ENCODE measurements at regions not wholly inside any gene's neighbourhood (a gene's known extent, or its start where the extent isn't known, plus 50 kb on each side); places are given as distances from the start of the nearest gene placed in this dataset.
A peak's percentile ranks its signal among the peaks of the same experiment; 100 is the strongest.
"Not testable (repeated sequence)": the region's sequence is repeated elsewhere in the genome, so short reads cannot be mapped to it uniquely, and the experiment has no call there.

DNA sequence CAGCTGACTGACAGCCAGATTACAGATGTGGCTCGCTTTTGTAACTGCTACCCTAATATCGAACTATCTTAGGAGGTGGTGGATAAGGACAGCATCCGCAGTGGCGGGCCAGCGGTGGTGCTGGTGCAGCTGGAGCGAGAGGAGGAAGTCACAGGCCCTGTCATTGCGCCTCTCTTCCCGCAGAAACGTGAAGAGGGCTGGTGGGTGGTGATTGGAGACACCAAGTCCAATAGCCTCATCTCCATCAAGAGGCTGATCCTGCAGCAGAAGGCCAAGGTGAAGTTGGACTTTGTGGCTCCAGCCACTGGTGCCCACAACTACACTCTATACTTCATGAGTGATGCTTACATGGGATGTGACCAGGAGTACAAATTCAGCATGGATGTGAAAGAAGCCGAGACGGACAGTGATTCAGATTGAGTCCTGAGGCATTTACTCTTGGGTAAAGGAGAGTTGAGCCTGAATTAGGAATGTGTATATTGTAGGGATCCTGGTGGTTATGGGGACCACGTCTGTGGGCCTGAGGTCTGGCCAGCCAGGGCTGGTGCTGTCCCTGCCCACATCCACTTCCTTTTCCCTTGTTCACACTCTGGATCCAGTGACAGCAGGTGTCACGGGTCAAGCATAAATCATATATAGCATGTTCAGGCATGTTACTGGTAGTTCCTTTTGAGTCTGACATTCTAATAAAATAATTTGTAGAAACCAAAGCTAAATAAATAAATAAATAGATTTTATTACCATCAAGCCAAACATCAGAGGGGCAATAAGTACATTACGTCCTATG is 89.0 kb upstream of the SMURF2 start:
- TF ChIP-seq, protein P1, sequence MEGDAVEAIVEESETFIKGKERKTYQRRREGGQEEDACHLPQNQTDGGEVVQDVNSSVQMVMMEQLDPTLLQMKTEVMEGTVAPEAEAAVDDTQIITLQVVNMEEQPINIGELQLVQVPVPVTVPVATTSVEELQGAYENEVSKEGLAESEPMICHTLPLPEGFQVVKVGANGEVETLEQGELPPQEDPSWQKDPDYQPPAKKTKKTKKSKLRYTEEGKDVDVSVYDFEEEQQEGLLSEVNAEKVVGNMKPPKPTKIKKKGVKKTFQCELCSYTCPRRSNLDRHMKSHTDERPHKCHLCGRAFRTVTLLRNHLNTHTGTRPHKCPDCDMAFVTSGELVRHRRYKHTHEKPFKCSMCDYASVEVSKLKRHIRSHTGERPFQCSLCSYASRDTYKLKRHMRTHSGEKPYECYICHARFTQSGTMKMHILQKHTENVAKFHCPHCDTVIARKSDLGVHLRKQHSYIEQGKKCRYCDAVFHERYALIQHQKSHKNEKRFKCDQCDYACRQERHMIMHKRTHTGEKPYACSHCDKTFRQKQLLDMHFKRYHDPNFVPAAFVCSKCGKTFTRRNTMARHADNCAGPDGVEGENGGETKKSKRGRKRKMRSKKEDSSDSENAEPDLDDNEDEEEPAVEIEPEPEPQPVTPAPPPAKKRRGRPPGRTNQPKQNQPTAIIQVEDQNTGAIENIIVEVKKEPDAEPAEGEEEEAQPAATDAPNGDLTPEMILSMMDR (IDR thresholded peaks at IDR 0.05; ENCODE audit: insufficient read depth, low read depth, low read length), result no peak
- CTCF ChIA-PET, result no interaction called here
- H3K27me3 ChIP-seq (ENCODE audit: control insufficient read depth, insufficient read depth, low read length), result no peaks in the 10 kb centered on the region
- no peak for DNase-seq (ENCODE audit: low read depth)
- POLR2A ChIA-PET, result no interaction called here
- H3K4me3 ChIP-seq (ENCODE audit: low read depth, low read length), result no peak overlapping the region
- H3K36me3 ChIP-seq (ENCODE audit: control insufficient read depth, insufficient read depth, low read length), result peaks cover 6% of the 10 kb centered on the region

DNA sequence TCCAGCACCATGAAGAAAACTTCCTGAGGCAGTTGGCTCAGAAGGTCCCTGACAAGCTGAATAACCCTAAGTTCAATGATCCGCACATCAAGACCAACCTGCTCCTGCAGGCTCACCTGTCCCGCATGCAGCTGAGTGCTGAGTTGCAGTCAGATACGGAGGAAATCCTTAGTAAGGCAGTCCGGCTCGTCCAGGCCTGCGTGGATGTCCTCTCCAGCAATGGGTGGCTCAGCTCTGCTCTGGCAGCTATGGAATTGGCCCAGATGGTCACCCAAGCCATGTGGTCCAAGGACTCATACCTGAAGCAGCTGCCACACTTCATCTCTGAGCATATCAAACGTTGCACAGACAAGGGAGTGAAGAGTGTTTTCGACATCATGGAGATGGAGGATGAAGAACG is 88.4 kb upstream of the SMURF2 start:
- ChIA-PET CTCF (no interaction called here), POLR2A (no interaction called here)
- H3K27me3 ChIP-seq (ENCODE audit: control insufficient read depth, insufficient read depth, low read length), result no peaks in the 10 kb centered on the region
- DNase-seq (ENCODE audit: low read depth), result no peak
- H3K36me3 ChIP-seq (ENCODE audit: control insufficient read depth, insufficient read depth, low read length), result peaks cover 6% of the 10 kb centered on the region
- TF ChIP-seq, protein P1 (IDR thresholded peaks at IDR 0.05; ENCODE audit: insufficient read depth, low read depth, low read length), result no peak
- H3K4me3 ChIP-seq (ENCODE audit: low read depth, low read length), result no peak overlapping the region

DNA sequence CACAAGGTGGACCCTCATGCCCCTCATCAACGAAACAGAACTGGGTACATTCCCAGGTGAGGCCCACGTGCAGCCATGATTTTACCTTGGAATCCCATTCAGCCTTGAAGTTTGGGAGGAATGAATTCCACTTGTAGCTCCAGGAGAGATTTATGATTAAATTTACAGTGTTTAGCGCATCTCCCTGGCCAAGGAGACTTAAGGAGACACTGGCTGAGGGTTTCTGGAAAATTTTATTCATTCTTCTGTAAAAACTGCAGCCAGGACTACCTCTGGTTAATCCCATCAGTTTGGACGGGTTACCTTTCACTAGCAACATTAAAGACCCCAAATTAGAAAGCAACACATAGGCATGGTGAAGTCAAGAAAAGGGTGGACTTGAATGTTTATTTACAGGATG is 87.2 kb upstream of the SMURF2 start:
- DNase-seq (ENCODE audit: low read depth), result no peak
- ChIA-PET CTCF (no interaction called here), POLR2A (no interaction called here)

DNA sequence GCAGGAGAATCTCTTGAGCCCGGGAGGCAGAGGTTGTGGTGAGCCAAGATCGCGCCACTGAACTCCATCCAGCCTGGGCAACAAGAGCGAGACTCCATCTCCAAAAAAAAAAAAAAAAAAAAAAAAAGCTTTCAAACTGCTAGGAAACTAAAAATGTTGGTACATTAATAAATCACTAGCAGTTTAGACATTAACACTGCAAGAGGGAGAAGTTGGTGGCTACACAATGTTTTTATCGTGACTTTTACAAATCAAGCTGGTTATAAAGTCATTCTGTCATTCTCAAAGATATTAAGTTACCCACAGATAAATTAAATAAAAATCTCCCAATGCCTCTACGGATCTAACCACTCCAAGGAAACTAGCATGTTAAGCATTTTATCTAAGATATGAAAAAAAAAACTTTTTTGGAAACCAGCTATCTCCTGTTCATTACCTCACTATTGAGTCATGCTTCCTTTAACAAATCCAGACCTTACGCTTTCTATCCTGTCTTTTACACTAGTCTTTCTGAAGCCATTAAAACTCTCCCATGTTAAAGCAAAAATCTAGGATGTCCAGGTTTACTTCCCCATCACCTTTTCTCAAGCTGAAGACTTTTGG is 85.9 kb upstream of the SMURF2 start:
- Histone ChIP-seq H3K27me3 (ENCODE audit: control insufficient read depth, insufficient read depth, low read length) (no peaks in the 10 kb centered on the region), H3K4me3 (ENCODE audit: low read depth, low read length) (no peak overlapping the region), H3K36me3 (ENCODE audit: control insufficient read depth, insufficient read depth, low read length) (peaks cover 6% of the 10 kb centered on the region)
- TF ChIP-seq, protein P1 (IDR thresholded peaks at IDR 0.05; ENCODE audit: insufficient read depth, low read depth, low read length), result no peak
- DNase-seq (ENCODE audit: low read depth), result peak; percentile 21
- ChIA-PET CTCF (interaction anchor here (0.6 to 2.2 kb wide), 7 partner anchors 10 to 212 kb away, joined by 3 to 8 read pairs (median 3); no protein-coding TSS in a partner anchor), POLR2A (interaction anchor here (0.5 kb wide), 1 partner anchor 68 kb away, joined by 13 read pairs; no protein-coding TSS in a partner anchor)

More for the DNA sequence above, 87.2 kb upstream of the SMURF2 start:
- Histone ChIP-seq H3K36me3 (ENCODE audit: control insufficient read depth, insufficient read depth, low read length) (peaks cover 6% of the 10 kb centered on the region), H3K4me3 (ENCODE audit: low read depth, low read length) (no peak overlapping the region), H3K27me3 (ENCODE audit: control insufficient read depth, insufficient read depth, low read length) (no peaks in the 10 kb centered on the region)
- TF ChIP-seq, protein P1 (IDR thresholded peaks at IDR 0.05; ENCODE audit: insufficient read depth, low read depth, low read length), result no peak

DNA sequence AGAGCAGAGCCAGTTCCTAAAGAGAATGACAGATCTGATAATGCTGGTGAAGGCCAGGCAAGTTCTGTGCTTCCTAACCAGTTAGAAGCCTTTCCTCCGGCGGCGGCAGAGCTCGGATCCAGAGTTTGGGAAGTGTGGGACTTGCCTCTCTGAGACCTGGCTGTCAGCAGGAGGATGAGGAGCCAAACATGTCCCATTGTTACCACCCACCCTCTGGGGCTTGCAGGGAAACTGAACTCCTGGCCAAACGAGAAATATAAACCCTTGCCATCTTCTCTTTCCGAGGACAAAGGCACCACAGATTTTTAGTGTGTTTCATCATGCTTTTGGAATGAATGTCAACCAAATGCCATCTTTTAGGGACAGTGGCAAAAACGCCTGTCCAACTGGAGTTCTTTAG is 80.2 kb upstream of the SMURF2 start:
- Histone ChIP-seq H3K27me3 (ENCODE audit: control insufficient read depth, insufficient read depth, low read length) (no peaks in the 10 kb centered on the region), H3K36me3 (ENCODE audit: control insufficient read depth, insufficient read depth, low read length) (no peaks in the 10 kb centered on the region), H3K4me3 (ENCODE audit: low read depth, low read length) (no peak overlapping the region)
- DNase-seq (ENCODE audit: low read depth), result no peak
- TF ChIP-seq, protein P1 (IDR thresholded peaks at IDR 0.05; ENCODE audit: insufficient read depth, low read depth, low read length), result no peak
- ChIA-PET CTCF (interaction anchor here (0.8 to 1.4 kb wide), 3 partner anchors 9 to 11 kb away, joined by 3 read pairs; no protein-coding TSS in a partner anchor), POLR2A (no interaction called here)

DNA sequence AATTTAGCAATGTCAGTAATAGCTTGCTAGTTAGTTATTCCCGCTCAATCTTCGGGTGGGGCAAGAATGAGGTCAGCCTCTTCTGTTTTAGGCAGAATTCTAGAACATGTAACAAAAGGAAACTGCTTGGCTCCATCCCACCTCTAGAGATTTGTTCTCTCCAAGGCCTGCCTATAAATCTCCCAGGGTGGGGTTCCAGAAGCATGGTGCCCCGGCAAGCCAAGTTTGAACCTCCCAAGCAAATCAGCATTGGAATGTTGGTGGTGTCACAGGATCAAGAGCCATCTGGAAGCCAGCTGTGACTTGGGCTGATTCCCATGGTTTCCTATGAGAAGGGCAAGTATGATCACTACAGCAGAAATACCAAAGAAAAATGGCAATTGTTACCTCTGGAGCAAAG is 79.8 kb upstream of the SMURF2 start:
- H3K4me3 ChIP-seq (ENCODE audit: low read depth, low read length); H3K36me3 ChIP-seq (ENCODE audit: control insufficient read depth, insufficient read depth, low read length); H3K27me3 ChIP-seq (ENCODE audit: control insufficient read depth, insufficient read depth, low read length): not testable (repeated sequence)
- DNase-seq (ENCODE audit: low read depth), result peak; percentile 91
- ChIA-PET CTCF (interaction anchor here (0.6 to 1.4 kb wide), 6 partner anchors 9 to 275 kb away, joined by 3 read pairs; no protein-coding TSS in a partner anchor), POLR2A (interaction anchor here (0.5 kb wide), 1 partner anchor 10 kb away, joined by 3 read pairs; no protein-coding TSS in a partner anchor)

All from BJ (cell line).